K562 (cell line): ENCODE measurements at regions not wholly inside any gene's neighbourhood (a gene's known extent, or its start where the extent isn't known, plus 50 kb on each side); places are given as distances from the start of the nearest gene placed in this dataset.
A peak's percentile ranks its signal among the peaks of the same experiment; 100 is the strongest.

Source experiments
- ARID3B ChIP-seq: fragments of 250-450 bp; sonication (Bioruptor Pico); IDR thresholded peaks from 2 replicates; pipeline ENCODE4 v1.4.0; 2020; ENCODE audit warnings: borderline replicate concordance
- CEBPB ChIP-seq: fragments of 450-650 bp; IDR thresholded peaks from 2 replicates; pipeline ENCODE4 v1.6.1; 2016; ENCODE audit warnings: missing genetic modification characterization, missing compliant biosample characterization
- DPF2 ChIP-seq: fragments of 450-650 bp; IDR thresholded peaks from 2 replicates; pipeline ENCODE4 v1.6.1; 2016
- EP300 ChIP-seq: IDR thresholded peaks from 2 replicates; pipeline ENCODE4 v1.6.1; 2012; ENCODE audit warnings: low read length, improper control_type of control experiment
- FOSL1 ChIP-seq: fragments of 200-800 bp; sonication (Bioruptor generic); conservative IDR thresholded peaks from 2 replicates; pipeline ENCODE4 v1.6.1; 2016; ENCODE audit warnings: missing genetic modification characterization, missing compliant biosample characterization
- HDAC2 ChIP-seq: fragments of 450-650 bp; IDR thresholded peaks from 2 replicates; pipeline ENCODE4 v1.6.1; 2016; ENCODE audit warnings: mild to moderate bottlenecking
- HMGN3 ChIP-seq: IDR thresholded peaks from 2 replicates; pipeline ENCODE4 v1.6.1; 2011; ENCODE audit warnings: borderline replicate concordance, low read depth, mild to moderate bottlenecking, mixed read lengths, low read length; ENCODE audit not compliant: insufficient read length; ENCODE audit errors: extremely low read depth
- JUN ChIP-seq, 2 experiments: sonication (generic) in 1 of 2; formaldehyde crosslinking in 1 of 2; IDR thresholded peaks; 2 replicates each; pipeline versions ENCODE4 v1.6.1 to v1.8.0; 2012 to 2022; ENCODE audit warnings: borderline replicate concordance in 2 of 2, mild to moderate bottlenecking in 2 of 2, improper control_type of control experiment in 1 of 2, low read depth in 1 of 2, low read length in 1 of 2, missing genetic modification reagents in 1 of 2
- MAFF ChIP-seq: IDR thresholded peaks from 2 replicates; pipeline ENCODE4 v1.6.1; 2012; ENCODE audit warnings: low read length, improper control_type of control experiment
- MYNN ChIP-seq, 2 experiments: sonication (generic); formaldehyde crosslinking in 1 of 2; IDR thresholded peaks; 2 replicates each; pipeline versions ENCODE4 v1.5.0 to v1.6.1; 2016 to 2020; ENCODE audit warnings: antibody characterized with exemption in 1 of 2, missing genetic modification reagents in 1 of 2
- RB1 ChIP-seq: fragments of 450-650 bp; IDR thresholded peaks from 2 replicates; pipeline ENCODE4 v1.6.1; 2017; ENCODE audit warnings: low read depth, mild to moderate bottlenecking
- SREBF2 ChIP-seq: sonication (generic); formaldehyde crosslinking; IDR thresholded peaks from 2 replicates; pipeline ENCODE4 v1.4.0; 2020; ENCODE audit warnings: mild to moderate bottlenecking, missing genetic modification reagents
- TRIM24 ChIP-seq, 2 experiments: fragments of 450-650 bp; IDR thresholded peaks; 2 replicates each; pipeline ENCODE4 v1.6.1; 2016
- TF ChIP-seq, protein P1 (sequence below): sonication (generic); formaldehyde crosslinking; IDR thresholded peaks from 2 replicates; pipeline ENCODE4 v1.9.0; 2022; ENCODE audit warnings: mild to moderate bottlenecking, missing genetic modification reagents
- TF ChIP-seq, protein P2 (sequence below): fragments of 450-650 bp; IDR thresholded peaks from 2 replicates; pipeline ENCODE4 v1.6.1; 2016; ENCODE audit warnings: low read depth

DNA sequence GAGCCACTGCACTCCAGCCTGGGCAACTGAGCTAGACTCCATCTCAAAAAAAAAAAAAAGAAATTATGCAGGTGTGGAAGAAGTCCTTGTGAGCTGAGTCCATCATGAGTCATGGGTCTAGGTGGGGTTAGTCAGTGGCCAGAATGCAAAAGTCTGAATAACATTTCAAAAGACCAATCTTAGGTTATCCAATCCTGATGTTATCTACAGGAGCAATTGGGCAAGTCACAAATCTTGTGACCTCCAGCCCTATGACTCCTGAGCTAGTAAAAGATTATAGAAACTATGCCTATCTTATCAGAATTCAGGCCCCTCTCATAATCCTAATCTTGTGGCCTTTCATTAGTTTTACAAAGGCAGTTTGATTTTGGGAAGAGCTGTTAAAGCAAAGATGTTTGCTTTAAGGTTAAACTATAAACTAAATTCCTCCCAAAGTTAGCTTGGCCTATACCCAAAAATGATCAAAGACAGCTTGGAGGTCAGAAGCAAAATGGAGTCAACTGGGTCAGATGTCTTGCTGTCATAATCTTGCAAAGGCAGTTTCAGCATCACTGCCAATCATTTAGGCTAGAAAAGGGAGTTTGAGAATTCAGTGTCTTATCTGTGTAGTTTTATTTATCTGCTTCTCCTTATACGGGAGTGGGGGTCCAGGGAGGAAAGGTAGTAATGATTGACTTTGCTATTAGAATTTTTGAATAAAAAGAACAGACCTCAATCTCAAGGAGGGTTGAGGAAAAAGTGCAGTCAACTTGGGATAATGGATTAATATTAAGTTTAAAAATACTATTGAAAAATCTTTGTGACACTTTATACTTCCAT is 71.2 kb upstream of the TRIM24 start (continued):
- no peak for TF ChIP-seq MYNN (IDR thresholded peaks at IDR 0.05)
- no peak for TF ChIP-seq MYNN (CRISPR knock-in tag; IDR thresholded peaks at IDR 0.05)
- TF ChIP-seq EP300: no peak
- TF ChIP-seq, protein P1, sequence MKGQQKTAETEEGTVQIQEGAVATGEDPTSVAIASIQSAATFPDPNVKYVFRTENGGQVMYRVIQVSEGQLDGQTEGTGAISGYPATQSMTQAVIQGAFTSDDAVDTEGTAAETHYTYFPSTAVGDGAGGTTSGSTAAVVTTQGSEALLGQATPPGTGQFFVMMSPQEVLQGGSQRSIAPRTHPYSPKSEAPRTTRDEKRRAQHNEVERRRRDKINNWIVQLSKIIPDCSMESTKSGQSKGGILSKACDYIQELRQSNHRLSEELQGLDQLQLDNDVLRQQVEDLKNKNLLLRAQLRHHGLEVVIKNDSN (CRISPR knock-in tag): no peak
- TF ChIP-seq TRIM24 (IDR thresholded peaks at IDR 0.05): peak; percentile 74 to 91
- TF ChIP-seq CEBPB: peak; percentile 64; the same call in 1 of the 2 replicates
- TF ChIP-seq FOSL1 (tag): peak; percentile 89
- TF ChIP-seq HDAC2: no peak
- TF ChIP-seq, protein P2, sequence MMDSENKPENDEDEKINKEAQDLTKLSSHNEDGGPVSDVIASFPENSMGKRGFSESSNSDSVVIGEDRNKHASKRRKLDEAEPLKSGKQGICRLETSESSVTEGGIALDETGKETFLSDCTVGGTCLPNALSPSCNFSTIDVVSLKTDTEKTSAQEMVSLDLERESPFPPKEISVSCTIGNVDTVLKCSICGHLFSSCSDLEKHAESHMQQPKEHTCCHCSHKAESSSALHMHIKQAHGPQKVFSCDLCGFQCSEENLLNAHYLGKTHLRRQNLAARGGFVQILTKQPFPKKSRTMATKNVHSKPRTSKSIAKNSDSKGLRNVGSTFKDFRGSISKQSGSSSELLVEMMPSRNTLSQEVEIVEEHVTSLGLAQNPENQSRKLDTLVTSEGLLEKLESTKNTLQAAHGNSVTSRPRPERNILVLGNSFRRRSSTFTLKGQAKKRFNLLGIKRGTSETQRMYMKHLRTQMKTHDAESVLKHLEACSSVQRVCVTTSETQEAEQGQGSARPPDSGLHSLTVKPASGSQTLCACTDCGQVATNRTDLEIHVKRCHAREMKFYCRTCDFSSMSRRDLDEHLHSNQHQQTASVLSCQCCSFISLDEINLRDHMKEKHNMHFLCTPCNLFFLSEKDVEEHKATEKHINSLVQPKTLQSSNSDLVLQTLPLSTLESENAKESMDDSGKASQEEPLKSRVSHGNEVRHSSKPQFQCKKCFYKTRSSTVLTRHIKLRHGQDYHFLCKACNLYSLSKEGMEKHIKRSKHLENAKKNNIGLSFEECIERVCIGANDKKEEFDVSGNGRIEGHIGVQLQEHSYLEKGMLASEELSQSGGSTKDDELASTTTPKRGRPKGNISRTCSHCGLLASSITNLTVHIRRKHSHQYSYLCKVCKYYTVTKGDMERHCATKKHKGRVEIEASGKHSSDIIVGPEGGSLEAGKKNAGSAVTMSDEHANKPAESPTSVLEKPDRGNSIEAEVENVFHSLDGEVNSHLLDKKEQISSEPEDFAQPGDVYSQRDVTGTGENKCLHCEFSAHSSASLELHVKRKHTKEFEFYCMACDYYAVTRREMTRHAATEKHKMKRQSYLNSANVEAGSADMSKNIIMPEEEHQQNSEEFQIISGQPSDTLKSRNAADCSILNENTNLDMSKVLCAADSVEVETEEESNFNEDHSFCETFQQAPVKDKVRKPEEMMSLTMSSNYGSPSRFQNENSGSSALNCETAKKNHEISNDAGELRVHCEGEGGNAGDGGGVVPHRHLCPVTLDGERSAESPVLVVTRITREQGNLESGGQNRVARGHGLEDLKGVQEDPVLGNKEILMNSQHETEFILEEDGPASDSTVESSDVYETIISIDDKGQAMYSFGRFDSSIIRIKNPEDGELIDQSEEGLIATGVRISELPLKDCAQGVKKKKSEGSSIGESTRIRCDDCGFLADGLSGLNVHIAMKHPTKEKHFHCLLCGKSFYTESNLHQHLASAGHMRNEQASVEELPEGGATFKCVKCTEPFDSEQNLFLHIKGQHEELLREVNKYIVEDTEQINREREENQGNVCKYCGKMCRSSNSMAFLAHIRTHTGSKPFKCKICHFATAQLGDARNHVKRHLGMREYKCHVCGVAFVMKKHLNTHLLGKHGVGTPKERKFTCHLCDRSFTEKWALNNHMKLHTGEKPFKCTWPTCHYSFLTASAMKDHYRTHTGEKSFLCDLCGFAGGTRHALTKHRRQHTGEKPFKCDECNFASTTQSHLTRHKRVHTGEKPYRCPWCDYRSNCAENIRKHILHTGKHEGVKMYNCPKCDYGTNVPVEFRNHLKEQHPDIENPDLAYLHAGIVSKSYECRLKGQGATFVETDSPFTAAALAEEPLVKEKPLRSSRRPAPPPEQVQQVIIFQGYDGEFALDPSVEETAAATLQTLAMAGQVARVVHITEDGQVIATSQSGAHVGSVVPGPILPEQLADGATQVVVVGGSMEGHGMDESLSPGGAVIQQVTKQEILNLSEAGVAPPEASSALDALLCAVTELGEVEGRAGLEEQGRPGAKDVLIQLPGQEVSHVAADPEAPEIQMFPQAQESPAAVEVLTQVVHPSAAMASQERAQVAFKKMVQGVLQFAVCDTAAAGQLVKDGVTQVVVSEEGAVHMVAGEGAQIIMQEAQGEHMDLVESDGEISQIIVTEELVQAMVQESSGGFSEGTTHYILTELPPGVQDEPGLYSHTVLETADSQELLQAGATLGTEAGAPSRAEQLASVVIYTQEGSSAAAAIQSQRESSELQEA: no peak
- TF ChIP-seq RB1: no peak
- 0 out of 2 replicates have a peak, but pooled peaks have one; percentile 32 for TF ChIP-seq DPF2
- no peak for TF ChIP-seq HMGN3
- peak; percentile 65 for TF ChIP-seq JUN (IDR thresholded peaks at IDR 0.05; ENCODE audit: borderline replicate concordance, low read depth, low read length)
- no peak for TF ChIP-seq JUN (CRISPR knock-in tag; IDR thresholded peaks at IDR 0.05; ENCODE audit: borderline replicate concordance)
- no peak for TF ChIP-seq SREBF2 (CRISPR knock-in tag)
- no peak for TF ChIP-seq MAFF
- TF ChIP-seq ARID3B (CRISPR knock-in tag): no peak
